IPS DF 6.9 (cell line): ENCODE measurements at regions not wholly inside any gene's neighbourhood (a gene's known extent, or its start where the extent isn't known, plus 50 kb on each side); places are given as distances from the start of the nearest gene placed in this dataset.

ENCODE experiments used
- DNase-seq: peaks from one replicate; pipeline ENCODE4 v3.0.0-alpha.2; 2013; ENCODE audit warnings: low read depth, low spot score
- H3K27ac ChIP-seq: one replicate; pipeline ENCODE4 v1.5.1; 2013; ENCODE audit warnings: low read length, control low read depth
- H3K27me3 ChIP-seq: 2 replicates; pipeline ENCODE4 v1.6.1; 2013; ENCODE audit warnings: mild to moderate bottlenecking, low read length; ENCODE audit not compliant: control insufficient read depth, insufficient read depth
- H3K36me3 ChIP-seq: 2 replicates; pipeline ENCODE4 v1.6.1; 2013; ENCODE audit warnings: low read length; ENCODE audit not compliant: control insufficient read depth, insufficient read depth
- H3K4me1 ChIP-seq: 2 replicates; pipeline ENCODE4 v1.6.1; 2013; ENCODE audit warnings: low read length; ENCODE audit not compliant: control insufficient read depth, insufficient read depth
- H3K4me3 ChIP-seq: 2 replicates; pipeline ENCODE4 v1.5.1; 2013; ENCODE audit warnings: mild to moderate bottlenecking, low read length
- H3K9me3 ChIP-seq: 2 replicates; pipeline ENCODE4 v1.6.1; 2013; ENCODE audit warnings: low read length, inconsistent platforms; ENCODE audit not compliant: control insufficient read depth, insufficient read depth
- WGBS: extraction: QIAGEN DNeasy Blood & Tissue Kit; methylation state at CpG from one replicate; pipeline ENCODE4 v1.1.7; 2013; ENCODE audit warnings: mixed read lengths, missing lambda C conversion rate; ENCODE audit not compliant: insufficient read length, insufficient coverage; 5-methylcytosine and 5-hydroxymethylcytosine counted together

- no CpG with 5 or more reads among the region's 13 CpGs for WGBS
- Histone ChIP-seq H3K27ac (no peak overlapping the region), H3K9me3 (no peaks in the 10 kb centered on the region), H3K36me3 (no peaks in the 10 kb centered on the region), H3K27me3 (no peaks in the 10 kb centered on the region), H3K4me1 (no peaks in the 10 kb centered on the region; the same call in 1 of the 2 replicates), H3K4me3 (no peak overlapping the region)
- DNase-seq: no peak
These were observed 124.9 kb upstream of the MAFB start for GRCh38 chr20:40813708-40814630.

- no CpG with 5 or more reads among the region's 2 CpGs for WGBS
- Histone ChIP-seq H3K27me3 (no peaks in the 10 kb centered on the region), H3K4me1 (no peaks in the 10 kb centered on the region; the same call in 1 of the 2 replicates), H3K27ac (no peak overlapping the region), H3K4me3 (no peak overlapping the region), H3K9me3 (no peaks in the 10 kb centered on the region), H3K36me3 (no peaks in the 10 kb centered on the region)
- DNase-seq: no peak
These were observed 125.6 kb upstream of the MAFB start for GRCh38 chr20:40814631-40814960.

- Histone ChIP-seq H3K4me3 (no peak overlapping the region), H3K27me3 (no peaks in the 10 kb centered on the region), H3K9me3 (no peaks in the 10 kb centered on the region), H3K36me3 (no peaks in the 10 kb centered on the region), H3K4me1 (no peaks in the 10 kb centered on the region; the same call in 1 of the 2 replicates), H3K27ac (no peak overlapping the region)
- no peak for DNase-seq
- no CpG with 5 or more reads among the region's 9 CpGs for WGBS
These were observed 126.4 kb upstream of the MAFB start for GRCh38 chr20:40815156-40816038.

- H3K27me3 ChIP-seq: no peaks in the 10 kb centered on the region
- no peaks in the 10 kb centered on the region for H3K9me3 ChIP-seq
- DNase-seq: no peak
- H3K4me1 ChIP-seq: no peaks in the 10 kb centered on the region; the same call in 1 of the 2 replicates
- no peak overlapping the region for H3K4me3 ChIP-seq
- H3K36me3 ChIP-seq: no peaks in the 10 kb centered on the region
- H3K27ac ChIP-seq: no peak overlapping the region
- no CpG with 5 or more reads among the region's 3 CpGs for WGBS
These were observed 127.0 kb upstream of the MAFB start for GRCh38 chr20:40816039-40816352.

GRCh38 chr20:40821429-40821828 is 132.4 kb upstream of the MAFB start:
- Histone ChIP-seq H3K36me3 (no peaks in the 10 kb centered on the region), H3K27me3 (no peaks in the 10 kb centered on the region), H3K4me1 (no peaks in the 10 kb centered on the region), H3K9me3 (no peaks in the 10 kb centered on the region), H3K27ac (no peak overlapping the region), H3K4me3 (no peak overlapping the region)
- no peak for DNase-seq
- WGBS: no CpG with 5 or more reads among the region's 7 CpGs

- no peaks in the 10 kb centered on the region for H3K9me3 ChIP-seq
- H3K36me3 ChIP-seq: no peaks in the 10 kb centered on the region
- H3K27me3 ChIP-seq: no peaks in the 10 kb centered on the region
- H3K4me1 ChIP-seq: no peaks in the 10 kb centered on the region
- H3K27ac ChIP-seq: no peak overlapping the region
- H3K4me3 ChIP-seq: no peak overlapping the region
- no peak for DNase-seq
These were observed 137.7 kb upstream of the MAFB start for GRCh38 chr20:40826699-40827098.

GRCh38 chr20:40835321-40835720 is 146.3 kb upstream of the MAFB start:
- no CpG with 5 or more reads among the region's 5 CpGs for WGBS
- no peaks in the 10 kb centered on the region for H3K4me1 ChIP-seq
- no peaks in the 10 kb centered on the region for H3K27me3 ChIP-seq
- no peaks in the 10 kb centered on the region for H3K36me3 ChIP-seq
- no peaks in the 10 kb centered on the region for H3K9me3 ChIP-seq
- H3K27ac ChIP-seq: no peak overlapping the region
- no peak for DNase-seq
- no peak overlapping the region for H3K4me3 ChIP-seq

- Histone ChIP-seq H3K4me3 (no peak overlapping the region), H3K27ac (no peak overlapping the region), H3K36me3 (no peaks in the 10 kb centered on the region), H3K4me1 (no peaks in the 10 kb centered on the region), H3K27me3 (no peaks in the 10 kb centered on the region), H3K9me3 (no peaks in the 10 kb centered on the region)
- 100% methylated on average over 2 of the region's 3 CpGs for WGBS
- DNase-seq: no peak
These were observed 149.5 kb upstream of the MAFB start for GRCh38 chr20:40838509-40838908.

GRCh38 chr20:40843251-40843650 is 154.2 kb upstream of the MAFB start:
- H3K27ac ChIP-seq: no peak overlapping the region
- no peaks in the 10 kb centered on the region for H3K36me3 ChIP-seq
- H3K4me1 ChIP-seq: no peaks in the 10 kb centered on the region; the same call in 1 of the 2 replicates
- DNase-seq: no peak
- no peak overlapping the region for H3K4me3 ChIP-seq
- WGBS: no CpG with 5 or more reads among the region's 1 CpG
- H3K9me3 ChIP-seq: no peaks in the 10 kb centered on the region
- no peaks in the 10 kb centered on the region for H3K27me3 ChIP-seq

GRCh38 chr20:40844332-40844731 is 155.3 kb upstream of the MAFB start:
- no peak for DNase-seq
- no CpG with 5 or more reads among the region's 7 CpGs for WGBS

More at GRCh38 chr20:40844332-40844731, 155.3 kb upstream of the MAFB start:
- Histone ChIP-seq H3K4me3 (no peak overlapping the region), H3K4me1 (no peaks in the 10 kb centered on the region; the same call in 1 of the 2 replicates), H3K27me3 (no peaks in the 10 kb centered on the region), H3K36me3 (no peaks in the 10 kb centered on the region), H3K27ac (no peak overlapping the region), H3K9me3 (no peaks in the 10 kb centered on the region)
